NCI-H446 treated with DMSO at 0.1 percent for 48 hours (cell line): ENCODE measurements at regions not wholly inside any gene's neighbourhood (a gene's known extent, or its start where the extent isn't known, plus 50 kb on each side); places are given as distances from the start of the nearest gene placed in this dataset.

Experiments
- DNase-seq: peaks from one replicate; lab custom pipeline; 2025; lab: John Stamatoyannopoulos, UW

- DNase-seq = no peak
Measured at GRCh38 chr7:17178545-17178944, 119.9 kb upstream of the AHR start.

- DNase-seq = no peak
Measured at GRCh38 chr7:17181482-17181881, 117.0 kb upstream of the AHR start.

GRCh38 chr7:17183630-17184328 is 114.7 kb upstream of the AHR start:
- DNase-seq = no peak

- DNase-seq = no peak
Measured at GRCh38 chr7:17184805-17185689, 113.4 kb upstream of the AHR start.

- DNase-seq = no peak
Measured at GRCh38 chr7:17185690-17186070, 112.8 kb upstream of the AHR start.

GRCh38 chr7:17186745-17187530 is 111.5 kb upstream of the AHR start:
- DNase-seq = no peak

- no peak for DNase-seq
Measured at GRCh38 chr7:17194656-17195055, 103.8 kb upstream of the AHR start.

GRCh38 chr7:17195576-17195975 is 102.9 kb upstream of the AHR start:
- DNase-seq = no peak

GRCh38 chr7:17205910-17206309 is 92.5 kb upstream of the AHR start:
- no peak for DNase-seq

- DNase-seq = no peak
Measured at GRCh38 chr7:17206349-17206905, 92.0 kb upstream of the AHR start.

- DNase-seq = no peak
Measured at GRCh38 chr7:17207220-17207619, 91.2 kb upstream of the AHR start.

- no peak for DNase-seq
Measured at GRCh38 chr7:17209101-17209500, 89.4 kb upstream of the AHR start.

- no peak for DNase-seq
Measured at GRCh38 chr7:17211307-17211836, 87.1 kb upstream of the AHR start.

GRCh38 chr7:17212188-17212587 is 86.3 kb upstream of the AHR start:
- no peak for DNase-seq

- DNase-seq = no peak
Measured at GRCh38 chr7:17227766-17228490, 70.5 kb upstream of the AHR start.

GRCh38 chr7:17229228-17229627 is 69.2 kb upstream of the AHR start:
- DNase-seq = no peak

GRCh38 chr7:17230099-17230807 is 68.2 kb upstream of the AHR start:
- DNase-seq = no peak

GRCh38 chr7:17233603-17234002 is 64.8 kb upstream of the AHR start:
- DNase-seq = no peak

GRCh38 chr7:17234030-17234397 is 64.4 kb upstream of the AHR start:
- no peak for DNase-seq

- no peak for DNase-seq
Measured at GRCh38 chr7:17234398-17235031, 63.9 kb upstream of the AHR start.
